ENCODE measurements at regions not wholly inside any gene's neighbourhood (a gene's known extent, or its start where the extent isn't known, plus 50 kb on each side); places are given as distances from the start of the nearest gene placed in this dataset.

DNA sequence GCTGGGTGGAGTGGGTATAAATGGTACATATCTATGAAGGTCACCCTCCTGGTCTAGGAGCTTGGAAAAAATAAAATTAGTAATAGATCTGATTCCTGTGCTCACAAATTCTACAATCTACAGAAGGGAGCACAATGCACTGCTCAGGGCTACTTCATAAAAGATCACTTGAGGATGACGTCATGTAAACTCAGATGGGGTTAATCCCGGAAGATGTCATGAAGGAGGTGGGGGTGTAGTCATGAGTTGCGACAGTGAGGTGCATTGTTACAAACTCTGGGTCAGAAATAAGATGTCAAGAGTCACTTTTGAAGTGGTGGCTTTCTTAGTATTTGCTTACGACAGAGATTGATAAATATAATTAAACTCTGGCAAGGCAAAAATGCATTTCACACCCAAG is 68.2 kb downstream of the LHX9 start (continued):
- TF ChIP-seq TSHZ1 (CRISPR knock-in tag; IDR thresholded peaks at IDR 0.05) (no peak), CEBPG (CRISPR knock-in tag; IDR thresholded peaks at IDR 0.05) (0 out of 2 replicates have a peak, but pooled peaks have one; percentile 19), CEBPG (tag; conservative IDR thresholded peaks at IDR 0.05 in 1 of 2, IDR thresholded peaks at IDR 0.05 in 1 of 2) (peak in 1 of 2 experiments; percentile 14; a peak in 1 of 4 replicates), GABPA (tag; conservative IDR thresholded peaks at IDR 0.05; ENCODE audit: low read depth) (peak; percentile 52), ZNF584 (CRISPR knock-in tag; IDR thresholded peaks at IDR 0.05; ENCODE audit: low read depth) (0 out of 2 replicates have a peak, but pooled peaks have one; percentile 29), PTBP1 (IDR thresholded peaks at IDR 0.05; ENCODE audit: low read depth, low read length) (no peak), ESRRB (CRISPR knock-in tag; IDR thresholded peaks at IDR 0.05; ENCODE audit: borderline replicate concordance) (no peak), ZNF512 (tag; IDR thresholded peaks at IDR 0.05) (no peak), HMGN3 (IDR thresholded peaks at IDR 0.05; ENCODE audit: borderline replicate concordance, extremely low read depth, insufficient read length, low read depth, low read length) (no peak), MAX (CRISPR knock-in tag; IDR thresholded peaks at IDR 0.05) (no peak), ZNF232 (CRISPR knock-in tag; IDR thresholded peaks at IDR 0.05) (no peak), KHSRP (IDR thresholded peaks at IDR 0.05) (no peak), CCNT2 (IDR thresholded peaks at IDR 0.05; ENCODE audit: borderline replicate concordance, extremely low read depth, insufficient read length, low read depth, low read length) (no peak), ATF3 (IDR thresholded peaks at IDR 0.05) (peak; percentile 92), ATF3 (CRISPR knock-in tag; conservative IDR thresholded peaks at IDR 0.05) (no peak), NCOA6 (IDR thresholded peaks at IDR 0.05) (no peak), NFATC3 (IDR thresholded peaks at IDR 0.05) (no peak), CREM (IDR thresholded peaks at IDR 0.05; ENCODE audit: low read depth) (peak; percentile 76), GABPB1 (CRISPR knock-in tag; IDR thresholded peaks at IDR 0.05) (0 out of 2 replicates have a peak, but pooled peaks have one; percentile 31), PHB (CRISPR knock-in tag; IDR thresholded peaks at IDR 0.05) (no peak), ZNF778 (CRISPR knock-in tag; IDR thresholded peaks at IDR 0.05) (no peak)
- TF ChIP-seq, protein P1, sequence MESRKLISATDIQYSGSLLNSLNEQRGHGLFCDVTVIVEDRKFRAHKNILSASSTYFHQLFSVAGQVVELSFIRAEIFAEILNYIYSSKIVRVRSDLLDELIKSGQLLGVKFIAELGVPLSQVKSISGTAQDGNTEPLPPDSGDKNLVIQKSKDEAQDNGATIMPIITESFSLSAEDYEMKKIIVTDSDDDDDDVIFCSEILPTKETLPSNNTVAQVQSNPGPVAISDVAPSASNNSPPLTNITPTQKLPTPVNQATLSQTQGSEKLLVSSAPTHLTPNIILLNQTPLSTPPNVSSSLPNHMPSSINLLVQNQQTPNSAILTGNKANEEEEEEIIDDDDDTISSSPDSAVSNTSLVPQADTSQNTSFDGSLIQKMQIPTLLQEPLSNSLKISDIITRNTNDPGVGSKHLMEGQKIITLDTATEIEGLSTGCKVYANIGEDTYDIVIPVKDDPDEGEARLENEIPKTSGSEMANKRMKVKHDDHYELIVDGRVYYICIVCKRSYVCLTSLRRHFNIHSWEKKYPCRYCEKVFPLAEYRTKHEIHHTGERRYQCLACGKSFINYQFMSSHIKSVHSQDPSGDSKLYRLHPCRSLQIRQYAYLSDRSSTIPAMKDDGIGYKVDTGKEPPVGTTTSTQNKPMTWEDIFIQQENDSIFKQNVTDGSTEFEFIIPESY (CRISPR knock-in tag; IDR thresholded peaks at IDR 0.05) = no peak

All from K562 (cell line).